ENCODE measurements at regions not wholly inside any gene's neighbourhood (a gene's known extent, or its start where the extent isn't known, plus 50 kb on each side); places are given as distances from the start of the nearest gene placed in this dataset.
"Not testable (repeated sequence)": the region's sequence is repeated elsewhere in the genome, so short reads cannot be mapped to it uniquely, and the experiment has no call there.

- DNase-seq = no peak
Measured at GRCh38 chr5:108696951-108697715, 50.6 kb upstream of the FER start.

GRCh38 chr5:108696407-108696806 is 51.3 kb upstream of the FER start:
- DNase-seq = no peak

- no peak for DNase-seq
Measured at GRCh38 chr5:108688485-108688884, 59.2 kb upstream of the FER start.

GRCh38 chr5:108687595-108688200 is 60.0 kb upstream of the FER start:
- no peak for DNase-seq

- no peak for DNase-seq
Measured at GRCh38 chr5:108686676-108687075, 61.0 kb upstream of the FER start.

GRCh38 chr5:108685448-108686216 is 62.1 kb upstream of the FER start:
- DNase-seq = not testable (repeated sequence)

- peak in 1 of 2 experiments; percentile 3 for DNase-seq
Measured at GRCh38 chr5:108681079-108681921, 66.4 kb upstream of the FER start.

GRCh38 chr5:108678091-108678490 is 69.6 kb upstream of the FER start:
- DNase-seq = no peak

- DNase-seq = no peak
Measured at GRCh38 chr5:108675736-108676135, 72.0 kb upstream of the FER start.

GRCh38 chr5:108672639-108673038 is 75.1 kb upstream of the FER start:
- DNase-seq = no peak

- no peak for DNase-seq
Measured at GRCh38 chr5:108670591-108671289, 77.0 kb upstream of the FER start.

GRCh38 chr5:108669462-108669861 is 78.2 kb upstream of the FER start:
- no peak for DNase-seq

- no peak for DNase-seq
Measured at GRCh38 chr5:108661590-108662219, 86.0 kb upstream of the FER start.

GRCh38 chr5:108661024-108661423 is 86.7 kb upstream of the FER start:
- DNase-seq = no peak

GRCh38 chr5:108660291-108660690 is 87.4 kb upstream of the FER start:
- no peak for DNase-seq

GRCh38 chr5:108659531-108659930 is 88.2 kb upstream of the FER start:
- no peak for DNase-seq

GRCh38 chr5:108655750-108656450 is 91.8 kb upstream of the FER start:
- DNase-seq = no peak

GRCh38 chr5:108654051-108654450 is 93.6 kb upstream of the FER start:
- no peak for DNase-seq

- DNase-seq = no peak
Measured at GRCh38 chr5:108653201-108653600, 94.5 kb upstream of the FER start.

- DNase-seq = no peak
Measured at GRCh38 chr5:108650997-108651396, 96.7 kb upstream of the FER start.

GRCh38 chr5:108649646-108650045 is 98.1 kb upstream of the FER start:
- DNase-seq = no peak
